Pancreas (tissue), 10 donors: ENCODE measurements at regions not wholly inside any gene's neighbourhood (a gene's known extent, or its start where the extent isn't known, plus 50 kb on each side); places are given as distances from the start of the nearest gene placed in this dataset.

Experiments used
- ATAC-seq, 4 donors: fragments of 200-7000 bp; cut with Tn5 transposase; one replicate each; pipeline versions ENCODE4 v1.8.0 to v1.9.1; 2020; ENCODE audit warnings: mild to moderate bottlenecking in 4 of 4, moderate library complexity in 4 of 4
- DNase-seq, 6 donors: peaks; one replicate each; pipeline ENCODE4 v3.0.0-alpha.2; 2020
- FAIRE-seq: peaks from 2 replicates; lab custom pipeline; 2012; peaks lifted over from hg19 to GRCh38; lab: Jason Lieb, UNC
- H3K27ac ChIP-seq, 4 donors: fragments of 200-600 bp; sonication (generic); 1 replicate in 3 of 4; 2 replicates in 1 of 4; pipeline versions ENCODE4 v1.5.0 to v1.8.0; 2020
- H3K27me3 ChIP-seq, 4 donors: fragments of 200-600 bp; one replicate each; pipeline ENCODE4 v1.8.0; 2021
- H3K36me3 ChIP-seq, 3 donors: fragments of 200-600 bp; sonication (generic) in 1 of 3; one replicate each; pipeline versions ENCODE4 v1.5.0 to v1.8.0; 2020 to 2021
- H3K4me1 ChIP-seq, 3 donors: fragments of 200-600 bp; one replicate each; pipeline ENCODE4 v1.8.0; 2021
- H3K4me3 ChIP-seq, 4 donors: fragments of 200-600 bp; sonication (generic) in 2 of 4; one replicate each; pipeline versions ENCODE4 v1.5.0 to v1.8.0; 2020 to 2021
- H3K9me3 ChIP-seq, 4 donors: fragments of 200-600 bp; one replicate each; pipeline ENCODE4 v1.8.0; 2021
- WGBS, 2 donors: extraction: QIAGEN DNeasy Blood & Tissue Kit; methylation state at CpG; one replicate each; pipeline ENCODE4 v1.1.7; 2013; 5-methylcytosine and 5-hydroxymethylcytosine counted together
- intact Hi-C, 3 donors: fragments of 100-400 bp; cut with DNase I; formaldehyde crosslinking; loops; one replicate each; pipeline versions ENCODE4 v1.11.1 to v1.14.2; 2022
- TF ChIP-seq, protein P1 (sequence below), 4 donors: fragments of 200-600 bp; sonication (generic) in 3 of 4; IDR thresholded peaks; one replicate each; pipeline versions ENCODE4 v1.5.0 to v1.8.0; 2021; ENCODE audit warnings: antibody characterized with exemption in 4 of 4
- donor health status: healthy with polysubstance abuse.
- donor health status: DM: no; HTN: no; CAD: no; lungs with moderate emphysema.
- donor health status: DM: no; HTN: no; CAD: no.
- donor health status: control.
- donor health status: control.
- donor health status: Bipolar disorder and iron deficiency.
- donor health status: DM: yes; HTN: yes; CAD: no.
- donor health status: DM: no; HTN: no; CAD: no.
- donor health status: DM: no; HTN: no; CAD: no.
- donor health status: DM: yes; HTN: yes; CAD: no.

DNA sequence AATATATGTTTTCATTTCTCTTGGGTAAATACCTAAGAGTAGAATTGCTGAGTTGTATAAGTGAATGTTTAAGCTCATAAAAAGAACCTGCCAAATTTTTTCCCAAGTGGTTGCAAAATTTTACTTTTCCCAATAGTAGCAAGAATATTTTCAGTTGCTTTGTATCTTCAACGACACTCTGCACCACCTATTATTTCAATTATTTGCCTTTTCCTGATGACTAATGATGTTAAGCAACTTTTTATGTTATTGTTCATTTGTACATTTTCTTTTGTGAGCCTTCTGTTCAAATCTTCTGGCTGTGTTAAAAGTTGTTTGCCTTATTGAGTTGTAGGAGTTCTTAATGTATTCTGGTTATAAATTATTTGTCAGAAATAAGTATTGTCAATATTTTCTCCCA lies 299.1 kb upstream of the NRIP1 start:
- FAIRE-seq (no peak), ATAC-seq (no peak), DNase-seq (no peak)
- H3K4me1 ChIP-seq, result no peaks in the 10 kb centered on the region
- 64 to 74% methylated on average over 1 of the region's 1 CpG for WGBS, 2 donors
- H3K36me3 ChIP-seq, result no peaks in the 10 kb centered on the region
- no peaks in the 10 kb centered on the region for H3K27me3 ChIP-seq
- no peaks in the 10 kb centered on the region for H3K9me3 ChIP-seq
- intact Hi-C loops, result no loop called here
- H3K27ac ChIP-seq, result no peak overlapping the region
- no peak overlapping the region for H3K4me3 ChIP-seq
- TF ChIP-seq, protein P1, sequence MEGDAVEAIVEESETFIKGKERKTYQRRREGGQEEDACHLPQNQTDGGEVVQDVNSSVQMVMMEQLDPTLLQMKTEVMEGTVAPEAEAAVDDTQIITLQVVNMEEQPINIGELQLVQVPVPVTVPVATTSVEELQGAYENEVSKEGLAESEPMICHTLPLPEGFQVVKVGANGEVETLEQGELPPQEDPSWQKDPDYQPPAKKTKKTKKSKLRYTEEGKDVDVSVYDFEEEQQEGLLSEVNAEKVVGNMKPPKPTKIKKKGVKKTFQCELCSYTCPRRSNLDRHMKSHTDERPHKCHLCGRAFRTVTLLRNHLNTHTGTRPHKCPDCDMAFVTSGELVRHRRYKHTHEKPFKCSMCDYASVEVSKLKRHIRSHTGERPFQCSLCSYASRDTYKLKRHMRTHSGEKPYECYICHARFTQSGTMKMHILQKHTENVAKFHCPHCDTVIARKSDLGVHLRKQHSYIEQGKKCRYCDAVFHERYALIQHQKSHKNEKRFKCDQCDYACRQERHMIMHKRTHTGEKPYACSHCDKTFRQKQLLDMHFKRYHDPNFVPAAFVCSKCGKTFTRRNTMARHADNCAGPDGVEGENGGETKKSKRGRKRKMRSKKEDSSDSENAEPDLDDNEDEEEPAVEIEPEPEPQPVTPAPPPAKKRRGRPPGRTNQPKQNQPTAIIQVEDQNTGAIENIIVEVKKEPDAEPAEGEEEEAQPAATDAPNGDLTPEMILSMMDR (IDR thresholded peaks at IDR 0.05), result no peak

DNA sequence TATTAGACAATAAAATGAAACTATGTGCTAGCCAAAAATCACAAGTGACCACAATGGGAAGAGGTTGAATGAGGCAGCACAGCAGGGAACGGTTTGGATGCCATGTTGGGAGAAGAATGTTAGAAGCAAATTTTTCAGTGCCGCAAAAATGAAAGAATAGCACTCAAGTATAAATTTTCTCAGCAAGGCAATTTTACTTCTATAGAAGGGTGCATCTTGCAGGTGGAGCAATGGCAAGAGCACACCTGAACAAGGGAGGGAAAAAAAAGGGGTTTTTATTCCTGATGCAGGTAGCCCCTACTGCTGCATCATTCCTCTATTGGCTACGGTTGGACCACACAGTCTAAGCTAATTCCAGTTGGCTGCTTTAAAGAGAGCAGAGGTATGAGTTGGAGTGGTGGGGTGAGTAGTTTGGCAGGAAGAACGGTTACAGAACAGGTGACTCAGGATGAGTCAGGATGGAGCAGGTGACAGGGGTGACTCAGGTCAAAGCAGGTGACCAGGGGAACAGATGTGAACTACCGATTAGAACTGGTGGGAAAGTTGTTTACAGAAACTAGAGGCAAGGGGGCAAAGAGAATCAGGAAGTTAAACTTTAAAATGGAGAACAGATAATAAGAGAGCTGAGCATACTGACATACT lies 301.1 kb upstream of the NRIP1 start:
- H3K9me3 ChIP-seq, result no peaks in the 10 kb centered on the region
- H3K4me1 ChIP-seq, result no peaks in the 10 kb centered on the region
- no peaks in the 10 kb centered on the region for H3K36me3 ChIP-seq
- no peak overlapping the region for H3K4me3 ChIP-seq
- no peak overlapping the region for H3K27ac ChIP-seq
- no peak for DNase-seq
- TF ChIP-seq, protein P1 (IDR thresholded peaks at IDR 0.05), result no peak
- H3K27me3 ChIP-seq, result no peaks in the 10 kb centered on the region
- WGBS, 2 donors, result 76 to 84% methylated on average over 5 of the region's 5 CpGs
- intact Hi-C loops, result no loop called here
- FAIRE-seq, result no peak
- no peak for ATAC-seq

DNA sequence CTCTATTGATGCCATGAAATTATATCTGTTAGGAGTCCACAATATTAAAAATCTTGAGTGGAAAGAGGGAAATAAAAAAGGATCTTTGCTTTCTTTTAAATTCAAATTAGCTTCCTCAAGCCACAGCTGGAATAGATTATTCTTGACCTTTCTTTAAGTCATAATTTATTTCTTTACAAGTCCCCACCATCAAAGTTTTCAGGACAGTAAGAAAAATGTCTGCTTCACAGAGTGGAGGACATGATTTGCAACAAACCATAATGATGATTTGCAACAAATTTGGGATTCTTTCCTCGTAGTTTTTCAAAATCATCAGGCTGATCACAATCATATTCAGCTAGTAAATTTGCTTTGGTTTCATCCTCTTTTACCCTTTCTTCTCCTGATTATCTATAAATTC lies 301.8 kb upstream of the NRIP1 start:
- no peak for FAIRE-seq
- H3K9me3 ChIP-seq, result no peaks in the 10 kb centered on the region
- ATAC-seq, result no peak
- H3K4me3 ChIP-seq, result no peak overlapping the region
- TF ChIP-seq, protein P1 (IDR thresholded peaks at IDR 0.05), result no peak
- no peaks in the 10 kb centered on the region for H3K4me1 ChIP-seq
- 69 to 85% methylated on average over 1 of the region's 1 CpG for WGBS, 2 donors
- no peak overlapping the region for H3K27ac ChIP-seq
- H3K27me3 ChIP-seq, result no peaks in the 10 kb centered on the region
- no peaks in the 10 kb centered on the region for H3K36me3 ChIP-seq
- intact Hi-C loops, result no loop called here
- DNase-seq, result no peak

DNA sequence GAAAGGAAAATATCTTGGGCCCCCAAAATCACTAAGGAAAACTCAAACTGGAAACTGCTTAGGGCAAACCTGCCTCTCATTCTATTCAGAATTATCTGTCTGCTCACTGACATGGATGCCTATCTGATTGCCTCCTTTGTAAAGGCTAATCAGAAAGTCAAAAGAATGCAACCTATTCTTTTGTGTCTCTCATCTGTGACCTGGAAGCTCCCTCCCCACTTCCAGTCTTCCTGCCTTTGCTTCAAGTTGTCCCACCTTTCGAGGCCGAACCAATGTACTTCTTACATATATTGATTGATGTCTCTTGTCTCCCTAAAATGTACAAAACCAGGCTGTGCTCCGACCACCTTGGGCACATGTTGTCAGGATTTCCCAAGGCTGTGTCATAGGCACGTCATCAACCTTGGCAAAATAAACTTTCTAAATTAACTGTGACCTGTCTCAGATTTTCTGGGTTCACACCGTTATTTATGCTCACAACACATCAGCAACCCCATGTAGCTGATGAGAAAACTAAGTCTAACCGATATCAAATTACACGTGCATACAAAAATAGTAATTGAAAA lies 302.3 kb upstream of the NRIP1 start:
- FAIRE-seq (no peak), DNase-seq (no peak), ATAC-seq (no peak)
- TF ChIP-seq, protein P1 (IDR thresholded peaks at IDR 0.05), result no peak
- WGBS, 2 donors, result 69 to 74% methylated on average over 7 of the region's 7 CpGs
- no peaks in the 10 kb centered on the region for H3K36me3 ChIP-seq
- intact Hi-C loops, result no loop called here
- H3K4me3 ChIP-seq, result no peak overlapping the region
- no peaks in the 10 kb centered on the region for H3K4me1 ChIP-seq
- no peaks in the 10 kb centered on the region for H3K9me3 ChIP-seq
- H3K27me3 ChIP-seq, result no peaks in the 10 kb centered on the region
- no peak overlapping the region for H3K27ac ChIP-seq

DNA sequence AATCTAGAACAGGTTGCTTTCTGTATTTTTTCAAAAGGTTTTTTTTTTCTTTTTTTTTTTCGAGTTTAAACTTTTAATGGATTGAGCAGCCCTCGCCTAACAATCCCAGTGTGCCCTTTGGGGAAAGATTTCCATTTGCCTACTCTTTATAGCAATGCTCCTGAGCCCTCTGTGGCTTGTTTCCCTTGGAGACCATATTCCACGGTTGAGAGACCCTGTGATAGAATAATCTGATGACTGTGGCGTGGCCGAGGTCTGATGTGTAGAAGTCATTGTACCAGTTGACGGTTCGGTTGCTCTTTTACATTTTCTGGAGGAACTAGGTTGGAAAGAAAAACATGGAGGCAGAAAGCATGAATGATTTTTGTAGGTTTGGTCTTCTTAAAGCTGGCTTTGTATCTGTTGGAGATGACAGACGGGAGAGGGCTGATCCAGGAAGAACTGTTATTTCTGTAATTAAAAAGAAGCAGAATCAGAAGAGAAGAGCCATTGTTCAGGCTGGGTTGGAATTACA lies 305.7 kb upstream of the NRIP1 start:
- Histone ChIP-seq H3K27me3 (no peaks in the 10 kb centered on the region), H3K9me3 (no peaks in the 10 kb centered on the region), H3K27ac (no peak overlapping the region), H3K4me3 (no peak overlapping the region), H3K36me3 (no peaks in the 10 kb centered on the region), H3K4me1 (no peaks in the 10 kb centered on the region)
- TF ChIP-seq, protein P1 (IDR thresholded peaks at IDR 0.05), result no peak
- WGBS, 2 donors, result 87 to 92% methylated on average over 8 of the region's 8 CpGs
- DNase-seq, result no peak
- ATAC-seq, result no peak
- intact Hi-C loops, result no loop called here
- FAIRE-seq, result no peak
